ENCODE measurements at regions not wholly inside any gene's neighbourhood (a gene's known extent, or its start where the extent isn't known, plus 50 kb on each side); places are given as distances from the start of the nearest gene placed in this dataset.
"Not testable (repeated sequence)": the region's sequence is repeated elsewhere in the genome, so short reads cannot be mapped to it uniquely, and the experiment has no call there.

- no peak for FAIRE-seq
These were observed 741.3 kb upstream of the CTNND2 start for GRCh38 chr5:12645582-12645981.

DNA sequence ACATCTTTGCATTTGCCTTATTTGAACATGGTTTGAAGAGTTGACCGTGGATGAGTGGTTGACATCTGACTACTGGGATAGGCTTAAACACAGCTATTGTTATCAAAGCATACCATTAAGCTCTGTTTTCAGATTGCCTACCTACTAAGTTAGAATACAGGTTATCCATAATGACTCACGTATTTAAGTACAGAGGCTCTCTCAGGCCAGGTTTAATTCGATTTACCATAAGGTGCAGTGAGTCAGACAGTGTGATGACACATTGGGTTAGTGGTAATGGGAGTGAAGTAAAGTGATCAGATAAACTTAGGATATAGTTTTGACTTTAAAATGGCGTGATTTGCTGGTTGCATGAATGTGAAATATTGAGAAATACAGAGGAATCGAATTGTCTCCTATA lies 732.0 kb upstream of the CTNND2 start:
- no peak for FAIRE-seq

DNA sequence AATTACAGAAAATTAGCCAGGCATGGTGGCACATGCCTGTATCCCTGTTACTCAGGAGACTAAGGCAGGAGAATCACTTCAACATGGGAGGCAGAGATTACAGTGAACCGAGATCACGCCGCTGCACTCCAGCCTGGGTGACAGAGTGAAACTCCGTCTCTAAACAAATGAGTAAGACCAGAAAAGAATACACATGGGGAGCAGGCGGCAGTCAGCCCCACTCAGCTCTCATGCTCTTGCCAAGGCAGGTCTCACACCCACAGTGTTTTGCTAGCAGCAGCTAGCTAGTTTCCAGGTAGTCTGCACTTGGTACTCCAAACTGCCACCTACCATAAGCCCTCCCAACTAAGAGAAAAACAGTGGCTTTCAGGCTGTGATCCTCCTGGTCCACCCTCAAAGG lies 722.3 kb upstream of the CTNND2 start:
- FAIRE-seq = no peak

GRCh38 chr5:12625667-12626263 lies 721.5 kb upstream of the CTNND2 start:
- no peak for FAIRE-seq

DNA sequence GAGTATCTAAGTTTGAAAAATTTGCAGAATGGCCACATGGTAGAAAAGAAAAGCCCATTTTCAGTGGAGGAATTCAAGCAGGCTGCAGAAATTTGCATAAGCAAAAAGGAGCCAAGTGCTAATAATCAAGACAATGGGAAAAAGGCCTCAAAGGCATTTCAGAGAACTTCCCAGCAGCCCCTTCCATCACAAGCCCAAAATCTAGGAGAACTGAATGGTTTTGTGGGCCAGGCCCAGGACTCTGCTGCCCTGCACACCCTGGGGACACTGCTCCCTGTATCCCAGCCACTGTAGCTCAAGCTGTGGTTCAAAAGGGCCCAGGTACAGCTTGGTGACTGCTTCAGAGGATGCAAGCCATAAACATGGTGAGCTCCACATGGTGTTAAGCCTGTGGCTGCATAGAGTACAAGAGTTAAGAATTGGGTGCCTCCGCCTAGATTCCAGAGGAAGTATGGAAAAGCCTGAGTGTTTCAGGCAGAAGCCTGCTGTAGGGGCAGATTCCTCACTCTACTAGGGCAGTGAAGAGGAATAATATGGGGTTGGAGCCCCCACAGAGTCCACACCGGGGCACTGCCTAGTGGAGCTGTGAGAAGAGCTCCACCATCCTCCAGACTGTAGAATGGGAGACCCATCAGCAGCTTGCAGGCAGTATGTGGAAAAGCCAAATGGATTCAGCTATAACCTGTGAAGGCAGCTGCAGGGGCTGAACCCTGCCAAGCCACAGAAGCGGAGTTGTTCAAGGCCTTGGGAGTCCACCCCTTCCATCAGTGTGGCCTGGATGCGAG lies 720.7 kb upstream of the CTNND2 start:
- no peak for FAIRE-seq

GRCh38 chr5:12623408-12623807 lies 719.2 kb upstream of the CTNND2 start:
- FAIRE-seq = no peak

GRCh38 chr5:12616093-12616492 lies 711.8 kb upstream of the CTNND2 start:
- FAIRE-seq = no peak

- FAIRE-seq = no peak
These were observed 711.0 kb upstream of the CTNND2 start for GRCh38 chr5:12615141-12615820.

DNA sequence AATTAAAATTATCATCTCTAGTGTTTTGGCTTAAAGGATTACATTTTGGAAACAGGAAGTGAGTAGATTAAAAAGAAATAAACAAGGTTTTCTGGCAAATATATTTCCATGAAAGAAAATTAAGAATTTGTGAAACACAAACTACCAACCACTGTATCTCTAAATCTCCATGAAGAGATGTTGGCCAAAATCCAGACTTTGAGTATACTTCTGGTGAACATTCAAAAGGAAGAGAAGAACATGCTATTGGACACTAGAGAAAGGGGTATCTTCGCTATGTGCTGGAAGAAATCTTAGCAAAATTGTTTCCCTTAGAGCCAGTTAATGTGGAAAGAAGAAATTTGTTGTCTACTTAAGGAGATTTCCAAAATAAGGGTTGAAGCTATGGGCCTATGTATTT lies 710.4 kb upstream of the CTNND2 start:
- FAIRE-seq = no peak

DNA sequence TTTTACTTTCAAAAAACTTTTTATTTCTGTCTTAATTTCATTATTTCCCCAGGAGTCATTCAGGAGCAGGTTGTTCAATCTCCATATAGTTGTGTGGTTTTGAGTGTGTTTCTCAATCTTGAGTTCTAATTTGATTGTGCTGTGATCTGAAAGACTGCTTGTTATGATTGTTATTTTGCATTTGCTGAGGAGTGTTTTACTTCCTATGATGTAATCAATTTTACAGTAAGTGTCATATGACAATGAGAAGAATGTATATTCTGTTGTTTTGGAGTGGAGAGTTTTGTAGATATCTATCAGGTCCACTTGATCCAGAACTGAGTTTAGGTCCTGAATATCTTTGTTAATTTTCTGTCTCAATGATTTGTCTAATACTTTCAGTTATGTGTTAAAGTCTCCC lies 706.9 kb upstream of the CTNND2 start:
- no peak for FAIRE-seq

DNA sequence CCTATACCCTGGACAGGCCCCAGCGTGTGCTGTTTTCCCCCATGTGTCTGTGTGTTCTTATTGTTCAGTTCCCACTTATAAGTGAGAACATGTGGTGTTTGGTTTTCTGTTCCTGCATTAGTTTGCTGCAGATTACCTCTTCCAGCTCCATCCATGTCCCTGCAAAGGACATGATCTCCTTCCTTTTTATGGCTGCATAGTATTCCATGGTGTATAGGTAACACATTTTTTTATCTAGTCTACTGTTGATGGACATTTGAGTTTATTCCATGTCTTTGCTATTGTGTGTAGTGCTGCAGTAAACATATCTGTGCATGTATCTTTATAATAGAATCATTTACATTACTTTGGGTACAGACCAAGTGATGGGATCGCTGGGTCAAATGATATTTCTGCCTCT lies 703.6 kb upstream of the CTNND2 start:
- not testable (repeated sequence) for FAIRE-seq

- no peak for FAIRE-seq
These were observed 688.0 kb upstream of the CTNND2 start for GRCh38 chr5:12592228-12592627.

DNA sequence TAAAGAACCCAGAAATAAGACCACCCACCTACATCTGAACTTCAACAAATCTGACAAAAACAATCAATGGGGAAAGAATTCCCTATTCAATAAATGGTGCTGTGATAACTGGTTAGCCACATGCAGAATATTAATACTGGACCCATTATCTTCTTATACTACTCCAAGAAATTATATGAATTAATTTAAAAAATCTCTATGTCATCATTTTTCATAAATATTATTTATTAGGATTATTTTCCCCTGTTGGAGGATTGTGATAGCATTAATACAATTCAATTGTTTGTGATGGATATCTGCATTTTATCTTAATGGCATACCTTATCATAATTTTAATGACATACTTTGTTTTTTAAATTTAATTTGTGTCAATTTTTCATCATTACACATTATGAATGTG lies 682.2 kb upstream of the CTNND2 start:
- FAIRE-seq = no peak

GRCh38 chr5:12578803-12579202 lies 674.6 kb upstream of the CTNND2 start:
- not testable (repeated sequence) for FAIRE-seq

- FAIRE-seq = not testable (repeated sequence)
These were observed 672.7 kb upstream of the CTNND2 start for GRCh38 chr5:12576953-12577352.

GRCh38 chr5:12574298-12575093 lies 670.2 kb upstream of the CTNND2 start:
- not testable (repeated sequence) for FAIRE-seq

DNA sequence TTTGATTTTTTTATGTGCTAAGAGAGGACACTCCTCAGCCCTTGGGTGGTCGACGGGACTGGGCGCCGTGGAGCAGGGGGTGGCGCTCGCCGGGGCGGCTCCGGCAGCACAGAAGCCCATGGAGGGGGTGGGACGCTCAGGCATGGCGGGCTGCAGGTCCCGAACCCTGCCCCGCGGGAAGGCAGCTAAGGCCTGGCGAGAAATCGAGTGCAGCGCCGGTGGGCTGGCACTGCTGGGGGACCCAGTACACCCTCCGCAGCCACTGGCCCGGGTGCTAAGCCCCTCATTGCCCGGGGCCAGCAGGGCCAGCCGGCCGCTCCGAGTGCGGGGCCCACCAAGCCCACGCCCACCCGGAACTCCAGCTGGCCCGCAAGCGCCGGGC lies 669.7 kb upstream of the CTNND2 start:
- not testable (repeated sequence) for FAIRE-seq

- FAIRE-seq = no peak
These were observed 666.4 kb upstream of the CTNND2 start for GRCh38 chr5:12570688-12571087.

- FAIRE-seq = no peak
These were observed 662.2 kb upstream of the CTNND2 start for GRCh38 chr5:12566441-12566840.

GRCh38 chr5:12557012-12557411 lies 652.8 kb upstream of the CTNND2 start:
- no peak for FAIRE-seq

DNA sequence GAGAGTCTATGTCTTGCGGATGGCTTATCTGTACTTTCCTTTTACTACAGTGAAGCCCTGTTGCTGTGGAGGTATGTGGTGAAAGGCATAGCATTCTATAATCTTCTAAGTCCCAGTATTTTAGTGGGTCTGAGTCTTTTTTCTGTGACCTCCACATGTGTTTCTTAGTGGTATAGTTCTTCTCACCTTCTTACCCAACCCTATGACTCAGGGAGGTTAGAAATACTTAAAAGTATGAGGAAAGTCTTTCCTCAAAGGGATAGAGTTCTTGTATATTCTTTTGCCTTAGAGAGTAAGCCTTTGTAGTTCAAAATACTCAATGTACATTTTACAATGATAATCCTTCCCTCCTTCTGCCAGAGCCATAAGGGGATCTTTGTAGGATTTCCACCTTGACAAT lies 621.9 kb upstream of the CTNND2 start:
- FAIRE-seq = no peak

DNA sequence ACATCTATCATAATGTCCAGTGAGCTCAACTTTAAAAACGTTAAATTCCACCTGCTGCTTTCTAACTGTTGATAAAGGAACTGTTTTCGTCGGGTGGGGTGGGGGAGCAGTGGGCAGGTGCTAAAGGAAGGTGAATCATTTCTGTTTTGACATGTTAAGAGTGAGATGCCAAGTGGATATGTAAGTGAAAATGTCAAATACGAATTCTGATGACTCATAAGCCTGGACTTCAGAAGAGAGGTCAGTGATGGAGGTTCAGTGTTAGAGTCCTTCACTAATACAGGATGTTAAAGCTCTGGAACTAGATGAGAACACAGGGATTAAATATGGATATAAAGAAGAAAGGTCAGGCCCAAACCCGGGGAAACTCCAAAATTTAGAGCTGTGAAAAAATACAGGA lies 617.9 kb upstream of the CTNND2 start:
- FAIRE-seq = no peak

- not testable (repeated sequence) for FAIRE-seq
These were observed 600.7 kb upstream of the CTNND2 start for GRCh38 chr5:12504983-12505382.

Measured in colon (tissue), 2 donors.